H1 (cell line): ENCODE measurements at regions not wholly inside any gene's neighbourhood (a gene's known extent, or its start where the extent isn't known, plus 50 kb on each side); places are given as distances from the start of the nearest gene placed in this dataset.

ENCODE experiments used
- CTCF ChIA-PET: fragments of 300-600 bp; sonication (Branson Sonifier 250); formaldehyde crosslinking; loops from one replicate; lab custom pipeline; 2021; ENCODE audit not compliant: partially characterized antibody; lab: Charles Lee
- POLR2A ChIA-PET: fragments of 300-600 bp; sonication (Branson Sonifier 250); formaldehyde crosslinking; loops from one replicate; lab custom pipeline; 2021; ENCODE audit warnings: inconsistent platforms; ENCODE audit not compliant: partially characterized antibody; lab: Charles Lee
- DNase-seq, 2 experiments: peaks; one replicate each; pipeline versions ENCODE4 v3.0.0 to v3.0.0-alpha.2; 2010 to 2022; ENCODE audit warnings: low spot score in 2 of 2, low read depth in 1 of 2, mixed read lengths in 1 of 2
- FAIRE-seq: peaks from 2 replicates; lab custom pipeline; 2011; peaks lifted over from hg19 to GRCh38; lab: Jason Lieb, UNC
- H2AFZ ChIP-seq: 2 replicates; pipeline ENCODE4 v1.8.1; 2012; ENCODE audit warnings: low read length, inconsistent platforms
- H2AK5ac ChIP-seq: 2 replicates; pipeline ENCODE4 v1.6.1; 2013; ENCODE audit warnings: low read depth, low read length
- H2BK120ac ChIP-seq: replicated peaks from 2 replicates; pipeline ENCODE3; 2013; ENCODE audit warnings: low read depth, low read length, inconsistent platforms
- H2BK12ac ChIP-seq: 2 replicates; pipeline ENCODE4 v1.6.1; 2013; ENCODE audit warnings: low read depth, low read length
- H2BK15ac ChIP-seq: 2 replicates; pipeline ENCODE4 v1.6.1; 2013; ENCODE audit warnings: low read length
- H2BK20ac ChIP-seq: 2 replicates; pipeline ENCODE4 v1.6.1; 2013; ENCODE audit warnings: low read length
- H2BK5ac ChIP-seq: 2 replicates; pipeline ENCODE4 v1.6.1; 2013; ENCODE audit warnings: low read depth, low read length
- H3K14ac ChIP-seq: 2 replicates; pipeline ENCODE4 v1.6.1; 2013; ENCODE audit warnings: inconsistent platforms; ENCODE audit not compliant: insufficient read length
- H3K18ac ChIP-seq: 2 replicates; pipeline ENCODE4 v1.6.1; 2013; ENCODE audit warnings: low read length; ENCODE audit errors: extremely low read depth
- H3K23ac ChIP-seq: 2 replicates; pipeline ENCODE4 v1.6.1; 2013; ENCODE audit warnings: inconsistent platforms; ENCODE audit not compliant: insufficient read length
- H3K23me2 ChIP-seq: 2 replicates; pipeline ENCODE4 v1.6.1; 2013; ENCODE audit warnings: low read depth, low read length
- H3K27ac ChIP-seq: 2 replicates; pipeline ENCODE4 v1.6.1; 2011; ENCODE audit warnings: low read depth, low read length, inconsistent platforms
- H3K27me3 ChIP-seq, 4 experiments: replicated peaks in 1 of 4; 1 replicate in 1 of 4; 2 replicates in 3 of 4; pipeline versions ENCODE4 v1.6.1 to v1.8.1; 2011 to 2013; ENCODE audit warnings: low read length in 3 of 4, mild to moderate bottlenecking in 3 of 4, inconsistent platforms in 2 of 4, mixed read lengths in 2 of 4, moderate library complexity in 1 of 4; ENCODE audit not compliant: control insufficient read depth in 3 of 4, insufficient read depth in 3 of 4; ENCODE audit errors: extremely low read depth in 1 of 4
- H3K36me3 ChIP-seq, 4 experiments: 2 replicates each; pipeline versions ENCODE4 v1.6.1 to v1.8.1; 2011 to 2013; ENCODE audit warnings: mild to moderate bottlenecking in 4 of 4, low read length in 3 of 4, moderate library complexity in 2 of 4, control low read depth in 1 of 4, inconsistent platforms in 1 of 4; ENCODE audit not compliant: insufficient read depth in 4 of 4, control insufficient read depth in 2 of 4
- H3K4ac ChIP-seq: replicated peaks from 2 replicates; pipeline ENCODE3; 2013; ENCODE audit warnings: low read length, low read depth, mixed read lengths, inconsistent platforms; ENCODE audit not compliant: insufficient read length
- H3K4me1 ChIP-seq, 4 experiments: replicated peaks in 1 of 4; 1 replicate in 1 of 4; 2 replicates in 3 of 4; pipeline versions ENCODE4 v1.6.1 to v1.8.1; 2011 to 2013; ENCODE audit warnings: low read length in 3 of 4, inconsistent platforms in 2 of 4, mixed read lengths in 1 of 4; ENCODE audit not compliant: insufficient read depth in 4 of 4, control insufficient read depth in 3 of 4
- H3K4me2 ChIP-seq, 2 experiments: 2 replicates each; pipeline versions ENCODE4 v1.6.1 to v1.8.1; 2011 to 2013; ENCODE audit warnings: low read depth in 2 of 2, low read length in 2 of 2, control low read depth in 1 of 2, inconsistent platforms in 1 of 2, mild to moderate bottlenecking in 1 of 2; ENCODE audit not compliant: insufficient read depth in 1 of 2
- H3K4me3 ChIP-seq, 4 experiments: fragments of 200-600, 300-600 bp in 1 of 4; sonication (generic), shearing (Covaris generic), sonication (Bioruptor Twin) in 1 of 4; 2 replicates each; pipeline versions ENCODE4 v1.5.1 to v1.8.1; 2011 to 2016; ENCODE audit warnings: low read length in 4 of 4, low read depth in 3 of 4, control low read depth in 2 of 4, inconsistent platforms in 2 of 4, mild to moderate bottlenecking in 2 of 4, mixed read lengths in 1 of 4, moderate library complexity in 1 of 4; ENCODE audit not compliant: insufficient read depth in 2 of 4; ENCODE audit errors: extremely low read depth in 1 of 4
- H3K56ac ChIP-seq: replicated peaks from 2 replicates; pipeline ENCODE3; 2013; ENCODE audit warnings: low read depth, mild to moderate bottlenecking, mixed read lengths, low read length, inconsistent platforms; ENCODE audit not compliant: insufficient read length
- H3K79me1 ChIP-seq: 2 replicates; pipeline ENCODE4 v1.6.1; 2013; ENCODE audit warnings: low read depth, low read length, control low read depth
- H3K79me2 ChIP-seq, 2 experiments: 2 replicates each; pipeline versions ENCODE4 v1.6.1 to v1.8.1; 2012 to 2013; ENCODE audit warnings: low read length in 2 of 2, mild to moderate bottlenecking in 2 of 2, inconsistent platforms in 1 of 2; ENCODE audit not compliant: insufficient read depth in 2 of 2, control insufficient read depth in 1 of 2
- H3K9ac ChIP-seq, 4 experiments: replicated peaks in 1 of 4; 1 replicate in 1 of 4; 2 replicates in 3 of 4; pipeline versions ENCODE4 v1.6.1 to v1.8.1; 2011 to 2013; ENCODE audit warnings: low read depth in 3 of 4, low read length in 3 of 4, control low read depth in 2 of 4, mild to moderate bottlenecking in 2 of 4, moderate library complexity in 2 of 4, inconsistent platforms in 1 of 4; ENCODE audit errors: extremely low read depth in 1 of 4
- H3K9me3 ChIP-seq, 2 experiments: 2 replicates each; pipeline versions ENCODE4 v1.6.1 to v1.8.1; 2012 to 2013; ENCODE audit warnings: mild to moderate bottlenecking in 2 of 2, moderate library complexity in 2 of 2, control low read depth in 1 of 2, inconsistent platforms in 1 of 2, low read depth in 1 of 2, low read length in 1 of 2, mixed read lengths in 1 of 2; ENCODE audit not compliant: insufficient read depth in 2 of 2
- H4K20me1 ChIP-seq, 2 experiments: replicated peaks in 1 of 2; 2 replicates each; pipeline versions ENCODE3 to v1.8.1; 2011 to 2013; ENCODE audit warnings: inconsistent platforms in 2 of 2, low read length in 2 of 2, mild to moderate bottlenecking in 1 of 2; ENCODE audit not compliant: insufficient read depth in 2 of 2, control insufficient read depth in 1 of 2
- H4K5ac ChIP-seq: 2 replicates; pipeline ENCODE4 v1.6.1; 2013; ENCODE audit warnings: low read length, low read depth, mixed read lengths, inconsistent platforms; ENCODE audit not compliant: insufficient read length
- H4K8ac ChIP-seq: 2 replicates; pipeline ENCODE4 v1.8.0; 2013; ENCODE audit warnings: mild to moderate bottlenecking, moderate library complexity, low read length, inconsistent platforms; ENCODE audit not compliant: insufficient read depth; ENCODE audit errors: extremely low read depth
- H4K91ac ChIP-seq: replicated peaks from 2 replicates; pipeline ENCODE3; 2013; ENCODE audit warnings: low read length, mixed read lengths, inconsistent platforms; ENCODE audit not compliant: insufficient read length
- BRCA1 ChIP-seq: IDR thresholded peaks from 2 replicates; pipeline ENCODE4 v1.6.1; 2012; ENCODE audit warnings: low read depth, low read length, improper control_type of control experiment
- CTBP2 ChIP-seq: IDR thresholded peaks from 2 replicates; pipeline ENCODE4 v1.7.0; 2011; ENCODE audit warnings: borderline replicate concordance, mild to moderate bottlenecking, moderate library complexity, mixed read lengths, low read length; ENCODE audit not compliant: insufficient read depth, insufficient read length
- HDAC6 ChIP-seq: IDR thresholded peaks from one replicate; pipeline ENCODE4 v1.7.1; 2012; ENCODE audit warnings: low read depth, mild to moderate bottlenecking, inconsistent platforms, low read length, moderate library complexity
- MAFK ChIP-seq: IDR thresholded peaks from 2 replicates; pipeline ENCODE4 v1.6.1; 2012; ENCODE audit warnings: low read depth, mild to moderate bottlenecking, improper control_type of control experiment, low read length
- RFX5 ChIP-seq: IDR thresholded peaks from 2 replicates; pipeline ENCODE4 v1.6.1; 2011; ENCODE audit warnings: low read depth, low read length, improper control_type of control experiment, borderline replicate concordance
- SAP30 ChIP-seq: fragments of 300-600 bp; sonication (generic); IDR thresholded peaks from 2 replicates; pipeline ENCODE4 v1.7.1; 2012; ENCODE audit warnings: low read length, moderate library complexity, mild to moderate bottlenecking, inconsistent platforms; ENCODE audit not compliant: insufficient read depth, insufficient replicate concordance
- SP1 ChIP-seq: IDR thresholded peaks from 2 replicates; pipeline ENCODE4 v1.6.1; 2011; ENCODE audit warnings: low read depth, low read length
- SRF ChIP-seq: IDR thresholded peaks from 2 replicates; pipeline ENCODE4 v1.6.1; 2011; ENCODE audit warnings: mild to moderate bottlenecking, low read depth, low read length, moderate library complexity
- SUZ12 ChIP-seq: fragments of 200-600 bp; sonication (generic); IDR thresholded peaks from 2 replicates; pipeline ENCODE4 v1.6.1; 2012; ENCODE audit warnings: mild to moderate bottlenecking, inconsistent platforms, low read length, moderate library complexity, mixed read lengths
- WGBS, 2 experiments: shearing (Covaris generic) in 1 of 2; methylation state at CpG; one replicate each; pipeline versions ENCODE4 v1.1.6 to v1.1.7; 2013 to 2015; ENCODE audit warnings: low lambda C conversion rate in 2 of 2, mixed read lengths in 2 of 2, inconsistent platforms in 1 of 2, low coverage in 1 of 2, missing lambda C conversion rate in 1 of 2; ENCODE audit not compliant: insufficient replicate concordance in 2 of 2, insufficient coverage in 1 of 2, insufficient read length in 1 of 2; ENCODE audit errors: extremely low coverage in 1 of 2, missing lambda C conversion rate in 1 of 2; 5-methylcytosine and 5-hydroxymethylcytosine counted together
- TF ChIP-seq, protein P1 (sequence below): IDR thresholded peaks from 2 replicates; pipeline ENCODE4 v1.6.1; 2011; ENCODE audit warnings: low read depth, mild to moderate bottlenecking, low read length; ENCODE audit not compliant: insufficient read depth

DNA sequence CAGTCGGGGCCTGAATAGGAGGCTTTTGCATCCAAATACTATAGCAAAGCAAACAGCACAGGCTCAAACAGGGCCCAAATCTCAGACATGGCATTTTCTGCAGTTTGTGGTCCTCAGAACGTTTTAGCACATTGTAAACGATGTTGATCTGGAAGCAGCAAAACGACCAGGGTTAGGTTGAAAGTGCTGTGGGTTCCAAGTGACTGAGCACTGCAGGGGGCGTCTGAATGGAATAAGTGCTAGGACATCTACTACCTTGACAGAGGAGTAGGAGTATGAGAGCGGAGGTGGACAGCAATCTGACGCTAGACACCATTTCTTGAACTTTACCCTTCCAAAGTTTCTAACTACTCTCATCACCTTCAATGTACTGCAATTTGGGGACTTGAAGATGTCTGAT is 214.9 kb downstream of the BARHL2 start:
- no peak overlapping the region for H2BK15ac ChIP-seq
- H3K23me2 ChIP-seq = peaks cover 4% of the 10 kb centered on the region; the same call in 1 of the 2 replicates
- no peak overlapping the region for H2BK5ac ChIP-seq
- H3K23ac ChIP-seq = no peak overlapping the region
- H3K4me1 ChIP-seq = peaks cover 0 to 6% (median 3%) of the 10 kb centered on the region in 4 experiments; a peak in 3 of 7 replicates
- no peak overlapping the region for H3K18ac ChIP-seq
- no peak overlapping the region for H2AK5ac ChIP-seq
- H2BK120ac ChIP-seq = no peak overlapping the region
- H3K56ac ChIP-seq = no peak overlapping the region
- H3K14ac ChIP-seq = no peak overlapping the region
- no peaks in the 10 kb centered on the region for H3K79me2 ChIP-seq
- 69% methylated on average over 7 of the region's 7 CpGs; no CpG with 5 or more reads in 1 of the 2 experiments for WGBS, 2 experiments
- H3K9ac ChIP-seq = no peak overlapping the region
- H3K27me3 ChIP-seq = no peaks in the 10 kb centered on the region
- no peaks in the 10 kb centered on the region for H4K20me1 ChIP-seq
- no peak overlapping the region for H4K8ac ChIP-seq
- H3K4ac ChIP-seq = no peak overlapping the region
- ChIA-PET CTCF (interaction anchor here (0.7 to 2.6 kb wide), 5 partner anchors 12 to 456 kb away, joined by 3 to 6 read pairs (median 3); no protein-coding TSS in a partner anchor), POLR2A (no interaction called here)
- H4K5ac ChIP-seq = no peak overlapping the region
- no peak overlapping the region for H2BK12ac ChIP-seq
- TF ChIP-seq CTBP2 (no peak), MAFK (no peak), RFX5 (no peak), BRCA1 (no peak), SRF (no peak), SAP30 (no peak), HDAC6 (no peak), SUZ12 (no peak), SP1 (no peak)
- TF ChIP-seq, protein P1, sequence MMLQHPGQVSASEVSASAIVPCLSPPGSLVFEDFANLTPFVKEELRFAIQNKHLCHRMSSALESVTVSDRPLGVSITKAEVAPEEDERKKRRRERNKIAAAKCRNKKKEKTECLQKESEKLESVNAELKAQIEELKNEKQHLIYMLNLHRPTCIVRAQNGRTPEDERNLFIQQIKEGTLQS = no peak
- no peak overlapping the region for H2AFZ ChIP-seq
- no peak overlapping the region for H3K4me2 ChIP-seq
- no peak overlapping the region for H3K4me3 ChIP-seq
- no peak overlapping the region for H2BK20ac ChIP-seq
- H3K36me3 ChIP-seq = no peaks in the 10 kb centered on the region
- no peak overlapping the region for H3K27ac ChIP-seq
- no peaks in the 10 kb centered on the region for H3K9me3 ChIP-seq
- FAIRE-seq (no peak), DNase-seq (no peak)
- no peak overlapping the region for H4K91ac ChIP-seq
- H3K79me1 ChIP-seq = no peaks in the 10 kb centered on the region
